Effector memory CD8-positive, alpha-beta T cell (primary cell): ENCODE measurements at regions not wholly inside any gene's neighbourhood (a gene's known extent, or its start where the extent isn't known, plus 50 kb on each side); places are given as distances from the start of the nearest gene placed in this dataset.

Experiments
- ATAC-seq: fragments of 150-1000 bp; cut with Tn5 transposase; replicated peaks from 2 replicates; pipeline ENCODE4 v1.10.0; 2021; ENCODE audit warnings: mild to moderate bottlenecking, moderate library complexity
- DNase-seq, 3 experiments: peaks; one replicate each; pipeline ENCODE4 v3.0.0; 2021
- H3K27ac Mint-ChIP-seq, 2 donors: one replicate each; pipeline ENCODE4 v1.8.0; 2022; ENCODE audit warnings: mild to moderate bottlenecking in 2 of 2, mixed read lengths in 2 of 2, moderate library complexity in 2 of 2
- H3K27me3 Mint-ChIP-seq, 2 donors: one replicate each; pipeline ENCODE4 v1.8.0; 2022; ENCODE audit warnings: mixed read lengths in 2 of 2
- H3K36me3 Mint-ChIP-seq: one replicate; pipeline ENCODE4 v1.8.0; 2022; ENCODE audit warnings: mild to moderate bottlenecking, moderate library complexity, mixed read lengths; ENCODE audit not compliant: insufficient read depth
- H3K4me1 Mint-ChIP-seq, 2 donors: one replicate each; pipeline ENCODE4 v1.8.0; 2022; ENCODE audit warnings: low read depth in 2 of 2, mixed read lengths in 2 of 2
- H3K4me3 Mint-ChIP-seq, 2 donors: one replicate each; pipeline ENCODE4 v1.8.0; 2022; ENCODE audit warnings: mild to moderate bottlenecking in 2 of 2, mixed read lengths in 2 of 2, moderate library complexity in 2 of 2
- H3K9me3 Mint-ChIP-seq, 2 donors: one replicate each; pipeline ENCODE4 v1.8.0; 2022; ENCODE audit warnings: mixed read lengths in 2 of 2

GRCh38 chr1:157893686-157894085, 52.1 kb upstream of the CD5L start:
- Mint-ChIP-seq H3K9me3 (no peaks in the 10 kb centered on the region), H3K27me3 (peaks cover 23 to 29% of the 10 kb centered on the region in 2 donors), H3K27ac (no peak overlapping the region), H3K36me3 (no peaks in the 10 kb centered on the region), H3K4me1 (no peaks in the 10 kb centered on the region), H3K4me3 (no peak overlapping the region)
- ATAC-seq (no peak), DNase-seq (no peak)

- ATAC-seq (no peak), DNase-seq (no peak)
- Mint-ChIP-seq H3K4me3 (no peak overlapping the region), H3K36me3 (no peaks in the 10 kb centered on the region), H3K27ac (no peak overlapping the region), H3K27me3 (peaks cover 29% of the 10 kb centered on the region in 2 donors), H3K9me3 (no peaks in the 10 kb centered on the region), H3K4me1 (no peaks in the 10 kb centered on the region)
Measured at GRCh38 chr1:157894613-157895165, 53.1 kb upstream of the CD5L start.

GRCh38 chr1:157910270-157910669, 68.7 kb upstream of the CD5L start:
- Mint-ChIP-seq H3K4me3 (no peak overlapping the region), H3K9me3 (no peaks in the 10 kb centered on the region), H3K27me3 (peaks cover 21 to 29% of the 10 kb centered on the region in 2 donors), H3K27ac (no peak overlapping the region), H3K36me3 (no peaks in the 10 kb centered on the region), H3K4me1 (no peaks in the 10 kb centered on the region)
- ATAC-seq, result no peak
- no peak for DNase-seq

- DNase-seq (no peak), ATAC-seq (no peak)
- no peaks in the 10 kb centered on the region for H3K36me3 Mint-ChIP-seq
- peaks cover 43 to 49% of the 10 kb centered on the region in 2 donors for H3K27me3 Mint-ChIP-seq
- H3K4me3 Mint-ChIP-seq, result no peak overlapping the region
- no peaks in the 10 kb centered on the region for H3K4me1 Mint-ChIP-seq
- H3K27ac Mint-ChIP-seq, result no peak overlapping the region
- H3K9me3 Mint-ChIP-seq, result no peaks in the 10 kb centered on the region
Measured at GRCh38 chr1:157915859-157916258, 74.3 kb upstream of the CD5L start.

- no peak for ATAC-seq
- no peaks in the 10 kb centered on the region for H3K4me1 Mint-ChIP-seq
- H3K36me3 Mint-ChIP-seq, result no peaks in the 10 kb centered on the region
- no peak for DNase-seq
- H3K4me3 Mint-ChIP-seq, result no peak overlapping the region
- no peaks in the 10 kb centered on the region for H3K9me3 Mint-ChIP-seq
- no peak overlapping the region for H3K27ac Mint-ChIP-seq
- H3K27me3 Mint-ChIP-seq, result peaks cover 50 to 52% of the 10 kb centered on the region in 2 donors
Measured at GRCh38 chr1:157916887-157917570, 75.4 kb upstream of the CD5L start.

GRCh38 chr1:157920748-157921147, 72.7 kb upstream of the KIRREL1 start:
- H3K27me3 Mint-ChIP-seq, result peaks cover 42 to 46% of the 10 kb centered on the region in 2 donors
- H3K9me3 Mint-ChIP-seq, result no peaks in the 10 kb centered on the region
- H3K27ac Mint-ChIP-seq, result no peak overlapping the region
- ATAC-seq (no peak), DNase-seq (no peak)
- no peak overlapping the region for H3K4me3 Mint-ChIP-seq
- H3K4me1 Mint-ChIP-seq, result no peaks in the 10 kb centered on the region
- H3K36me3 Mint-ChIP-seq, result no peaks in the 10 kb centered on the region

GRCh38 chr1:157925419-157926166, 67.9 kb upstream of the KIRREL1 start:
- Mint-ChIP-seq H3K4me3 (no peak overlapping the region), H3K4me1 (no peaks in the 10 kb centered on the region)

GRCh38 chr1:157932069-157932468, 61.4 kb upstream of the KIRREL1 start:
- Mint-ChIP-seq H3K9me3 (no peaks in the 10 kb centered on the region), H3K27ac (no peak overlapping the region), H3K36me3 (no peaks in the 10 kb centered on the region), H3K27me3 (peaks cover 3 to 4% of the 10 kb centered on the region in 2 donors), H3K4me3 (no peak overlapping the region), H3K4me1 (no peaks in the 10 kb centered on the region)
- ATAC-seq (no peak), DNase-seq (no peak)

More at GRCh38 chr1:157925419-157926166, 67.9 kb upstream of the KIRREL1 start:
- DNase-seq (no peak), ATAC-seq (no peak)
- Mint-ChIP-seq H3K36me3 (no peaks in the 10 kb centered on the region), H3K27ac (no peak overlapping the region), H3K9me3 (no peaks in the 10 kb centered on the region), H3K27me3 (peaks cover 14 to 21% of the 10 kb centered on the region in 2 donors)

GRCh38 chr1:157937744-157938143, 55.7 kb upstream of the KIRREL1 start:
- ATAC-seq (no peak), DNase-seq (no peak)
- no peak overlapping the region for H3K27ac Mint-ChIP-seq
- no peak overlapping the region for H3K4me3 Mint-ChIP-seq
- H3K4me1 Mint-ChIP-seq, result no peaks in the 10 kb centered on the region
- peaks cover 19 to 36% of the 10 kb centered on the region in 2 donors for H3K27me3 Mint-ChIP-seq
- H3K9me3 Mint-ChIP-seq, result no peaks in the 10 kb centered on the region
- H3K36me3 Mint-ChIP-seq, result no peaks in the 10 kb centered on the region

- H3K4me1 Mint-ChIP-seq, result peaks cover 0 to 5% of the 10 kb centered on the region in 2 donors
- no peaks in the 10 kb centered on the region for H3K9me3 Mint-ChIP-seq
Measured at GRCh38 chr1:157941939-157942338, 51.5 kb upstream of the KIRREL1 start.

More at GRCh38 chr1:157941939-157942338, 51.5 kb upstream of the KIRREL1 start:
- ATAC-seq, result no peak
- H3K36me3 Mint-ChIP-seq, result no peaks in the 10 kb centered on the region
- DNase-seq, result no peak
- H3K27me3 Mint-ChIP-seq, result peaks cover 18 to 32% of the 10 kb centered on the region in 2 donors
- no peak overlapping the region for H3K4me3 Mint-ChIP-seq
- H3K27ac Mint-ChIP-seq, result no peak overlapping the region
